ENCODE measurements at regions not wholly inside any gene's neighbourhood (a gene's known extent, or its start where the extent isn't known, plus 50 kb on each side); places are given as distances from the start of the nearest gene placed in this dataset.

DNA sequence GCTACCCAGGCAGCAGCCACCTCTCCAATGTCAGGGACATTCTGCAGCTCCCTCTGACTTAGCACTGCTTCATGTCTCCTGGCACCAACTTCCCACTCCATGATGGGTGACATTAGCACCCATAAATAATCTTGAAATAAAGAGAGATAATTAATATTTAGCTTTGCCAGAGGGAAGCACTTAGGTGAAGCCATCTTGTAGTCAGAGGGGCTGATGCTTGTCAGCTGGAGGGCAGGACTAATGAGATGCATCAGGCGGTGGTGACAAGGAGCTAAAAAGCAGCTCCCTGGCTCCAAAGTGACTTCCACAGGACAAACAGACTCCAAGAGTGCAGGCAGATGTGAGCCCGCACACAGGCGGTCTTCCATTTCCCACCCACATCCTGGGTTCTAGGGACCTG lies 153.0 kb upstream of the ID2 start:
- TF ChIP-seq, protein P1, sequence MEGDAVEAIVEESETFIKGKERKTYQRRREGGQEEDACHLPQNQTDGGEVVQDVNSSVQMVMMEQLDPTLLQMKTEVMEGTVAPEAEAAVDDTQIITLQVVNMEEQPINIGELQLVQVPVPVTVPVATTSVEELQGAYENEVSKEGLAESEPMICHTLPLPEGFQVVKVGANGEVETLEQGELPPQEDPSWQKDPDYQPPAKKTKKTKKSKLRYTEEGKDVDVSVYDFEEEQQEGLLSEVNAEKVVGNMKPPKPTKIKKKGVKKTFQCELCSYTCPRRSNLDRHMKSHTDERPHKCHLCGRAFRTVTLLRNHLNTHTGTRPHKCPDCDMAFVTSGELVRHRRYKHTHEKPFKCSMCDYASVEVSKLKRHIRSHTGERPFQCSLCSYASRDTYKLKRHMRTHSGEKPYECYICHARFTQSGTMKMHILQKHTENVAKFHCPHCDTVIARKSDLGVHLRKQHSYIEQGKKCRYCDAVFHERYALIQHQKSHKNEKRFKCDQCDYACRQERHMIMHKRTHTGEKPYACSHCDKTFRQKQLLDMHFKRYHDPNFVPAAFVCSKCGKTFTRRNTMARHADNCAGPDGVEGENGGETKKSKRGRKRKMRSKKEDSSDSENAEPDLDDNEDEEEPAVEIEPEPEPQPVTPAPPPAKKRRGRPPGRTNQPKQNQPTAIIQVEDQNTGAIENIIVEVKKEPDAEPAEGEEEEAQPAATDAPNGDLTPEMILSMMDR (IDR thresholded peaks at IDR 0.05 in 4 of 5, conservative IDR thresholded peaks at IDR 0.05 in 1 of 5) = no peak
- no peak for TF ChIP-seq POLR2A (IDR thresholded peaks at IDR 0.05)
- intact Hi-C loops (cut with DNase I; ENCODE audit: low total_unique reads) (loop anchor here (5.0 kb wide), 1 partner anchor 158 kb away; no protein-coding TSS in a partner anchor), in situ Hi-C loops (cut with MboI; ENCODE audit: low sequenced_read_pairs in 4 of 4) (no loop called here)
- ATAC-seq (no peak), DNase-seq (no peak)
- H3K27me3 ChIP-seq = no peaks in the 10 kb centered on the region
- no peak overlapping the region for H3K27ac ChIP-seq
- H3K9me3 ChIP-seq = no peaks in the 10 kb centered on the region
- no peaks in the 10 kb centered on the region for H3K36me3 ChIP-seq
- H3K4me1 ChIP-seq = peaks cover 9 to 10% of the 10 kb centered on the region in 2 donors
- H3K4me3 ChIP-seq = no peak overlapping the region

DNA sequence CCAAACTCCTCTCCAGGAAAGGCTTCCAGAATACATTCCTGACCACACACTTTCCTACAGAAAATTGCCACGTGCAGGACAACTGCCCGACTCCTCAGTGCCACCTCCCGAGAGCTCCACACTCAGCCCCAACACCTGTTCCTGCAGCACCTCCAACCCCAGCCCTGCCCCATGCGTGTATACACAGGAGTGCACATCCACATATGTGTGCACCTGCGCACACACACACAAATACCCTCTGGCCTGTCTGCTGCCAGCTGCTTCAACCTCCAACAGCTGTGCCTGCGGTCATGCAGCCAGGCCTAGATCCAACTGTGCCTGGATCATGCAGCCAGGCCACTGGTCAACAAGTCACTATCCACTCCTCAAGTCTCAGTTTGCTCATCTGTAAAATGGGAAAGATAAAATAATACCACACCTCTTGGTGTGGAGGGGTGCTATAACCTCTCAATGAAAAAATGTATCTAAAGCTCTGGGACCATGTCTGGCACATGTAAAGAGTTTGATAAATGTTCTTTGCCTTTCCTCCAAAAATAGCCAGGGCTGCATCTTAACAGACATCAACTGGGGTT lies 152.1 kb upstream of the ID2 start:
- Histone ChIP-seq H3K27ac (no peak overlapping the region), H3K27me3 (no peaks in the 10 kb centered on the region), H3K36me3 (no peaks in the 10 kb centered on the region), H3K4me1 (peaks cover 10% of the 10 kb centered on the region in 2 donors), H3K4me3 (no peak overlapping the region), H3K9me3 (no peaks in the 10 kb centered on the region)
- in situ Hi-C loops (cut with MboI; ENCODE audit: low sequenced_read_pairs in 4 of 4) = no loop called here
- intact Hi-C loops (cut with DNase I; ENCODE audit: low total_unique reads) = loop anchor here (5.0 kb wide), 1 partner anchor 158 kb away; no protein-coding TSS in a partner anchor
- ATAC-seq (no peak), DNase-seq (no peak)
- TF ChIP-seq, protein P1 (IDR thresholded peaks at IDR 0.05 in 4 of 5, conservative IDR thresholded peaks at IDR 0.05 in 1 of 5) = no peak
- TF ChIP-seq POLR2A (IDR thresholded peaks at IDR 0.05) = no peak

DNA sequence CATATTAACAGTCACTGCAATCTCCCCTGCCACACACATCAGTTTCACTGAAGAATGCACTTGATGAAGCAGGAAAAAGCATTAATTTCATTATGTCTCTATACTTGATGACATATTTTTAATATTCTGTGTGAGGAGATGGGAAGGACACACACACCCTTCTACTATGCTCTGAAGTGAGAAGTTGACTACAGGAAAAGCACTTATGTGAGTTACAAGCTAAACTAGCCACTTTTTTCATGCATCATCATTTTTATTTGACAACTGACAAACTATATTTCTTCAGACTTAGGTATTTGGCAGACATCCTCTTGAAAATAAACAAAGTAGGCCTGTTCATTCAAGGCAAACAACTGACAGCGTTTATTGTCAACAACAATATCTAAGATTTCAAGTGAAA lies 150.4 kb upstream of the ID2 start:
- Histone ChIP-seq H3K27me3 (no peaks in the 10 kb centered on the region), H3K9me3 (no peaks in the 10 kb centered on the region), H3K4me3 (no peak overlapping the region), H3K4me1 (peaks cover 8 to 12% of the 10 kb centered on the region in 2 donors), H3K36me3 (no peaks in the 10 kb centered on the region), H3K27ac (no peak overlapping the region)
- no peak for ATAC-seq
- in situ Hi-C loops (cut with MboI; ENCODE audit: low sequenced_read_pairs in 4 of 4) (no loop called here), intact Hi-C loops (cut with DNase I; ENCODE audit: low total_unique reads) (no loop called here)
- DNase-seq = no peak
- no peak for TF ChIP-seq POLR2A (IDR thresholded peaks at IDR 0.05)
- TF ChIP-seq, protein P1 (IDR thresholded peaks at IDR 0.05 in 4 of 5, conservative IDR thresholded peaks at IDR 0.05 in 1 of 5) = no peak

DNA sequence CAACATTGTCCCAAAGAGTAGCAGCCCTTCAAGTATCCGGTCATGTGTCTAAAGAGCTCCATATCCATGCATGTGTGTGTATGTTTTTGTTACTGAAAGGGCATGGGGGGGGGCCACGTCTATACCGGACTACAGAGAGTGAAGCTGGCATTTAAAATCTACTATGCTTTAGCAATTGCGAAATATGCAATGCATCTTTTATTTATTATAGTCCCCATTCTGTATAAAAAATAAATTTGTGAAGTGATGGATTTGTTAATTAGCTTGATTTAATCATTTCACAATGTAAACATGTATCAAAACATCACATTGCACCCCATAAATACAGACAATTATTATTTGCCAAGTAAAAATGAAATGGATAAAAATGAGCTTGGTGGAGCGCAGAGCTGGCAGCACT lies 149.4 kb upstream of the ID2 start:
- H3K27ac ChIP-seq = no peak overlapping the region
- DNase-seq (no peak), ATAC-seq (no peak)
- no peaks in the 10 kb centered on the region for H3K27me3 ChIP-seq
- in situ Hi-C loops (cut with MboI; ENCODE audit: low sequenced_read_pairs in 4 of 4) = no loop called here
- H3K4me1 ChIP-seq = peaks cover 8 to 20% of the 10 kb centered on the region in 2 donors
- no peaks in the 10 kb centered on the region for H3K9me3 ChIP-seq
- H3K36me3 ChIP-seq = no peaks in the 10 kb centered on the region
- H3K4me3 ChIP-seq = no peak overlapping the region
- TF ChIP-seq POLR2A (IDR thresholded peaks at IDR 0.05) = no peak
- TF ChIP-seq, protein P1 (IDR thresholded peaks at IDR 0.05 in 4 of 5, conservative IDR thresholded peaks at IDR 0.05 in 1 of 5) = no peak
- intact Hi-C loops (cut with DNase I; ENCODE audit: low total_unique reads) = no loop called here

DNA sequence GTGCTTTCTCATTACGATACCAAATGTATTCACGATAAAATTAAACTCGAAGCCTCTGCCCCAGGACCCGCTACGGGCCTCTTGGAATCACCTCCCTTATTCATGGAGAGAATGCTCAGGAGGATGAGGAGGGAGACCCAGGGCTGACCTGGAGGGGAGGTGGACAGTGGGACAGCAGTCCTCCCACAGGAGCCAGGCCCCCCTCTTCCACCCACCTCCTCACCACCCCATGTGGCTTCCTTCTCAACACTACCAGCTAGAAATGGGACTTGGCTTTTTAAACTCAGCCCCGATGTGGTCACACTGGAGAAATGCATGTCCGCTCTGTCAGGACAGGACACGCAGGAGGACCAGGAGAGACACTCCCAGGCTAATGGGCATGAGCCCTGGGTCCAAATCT lies 147.9 kb upstream of the ID2 start:
- intact Hi-C loops (cut with DNase I; ENCODE audit: low total_unique reads) (no loop called here), in situ Hi-C loops (cut with MboI; ENCODE audit: low sequenced_read_pairs in 4 of 4) (no loop called here)
- TF ChIP-seq, protein P1 (IDR thresholded peaks at IDR 0.05 in 4 of 5, conservative IDR thresholded peaks at IDR 0.05 in 1 of 5) = no peak
- no peak for TF ChIP-seq POLR2A (IDR thresholded peaks at IDR 0.05)
- ATAC-seq (no peak), DNase-seq (no peak)
- no peaks in the 10 kb centered on the region for H3K9me3 ChIP-seq
- H3K4me3 ChIP-seq = no peak overlapping the region
- peaks cover 8 to 20% of the 10 kb centered on the region in 2 donors for H3K4me1 ChIP-seq
- H3K27ac ChIP-seq = no peak overlapping the region
- no peaks in the 10 kb centered on the region for H3K27me3 ChIP-seq
- H3K36me3 ChIP-seq = no peaks in the 10 kb centered on the region
